ENCODE measurements at regions not wholly inside any gene's neighbourhood (a gene's known extent, or its start where the extent isn't known, plus 50 kb on each side); places are given as distances from the start of the nearest gene placed in this dataset.

DNA sequence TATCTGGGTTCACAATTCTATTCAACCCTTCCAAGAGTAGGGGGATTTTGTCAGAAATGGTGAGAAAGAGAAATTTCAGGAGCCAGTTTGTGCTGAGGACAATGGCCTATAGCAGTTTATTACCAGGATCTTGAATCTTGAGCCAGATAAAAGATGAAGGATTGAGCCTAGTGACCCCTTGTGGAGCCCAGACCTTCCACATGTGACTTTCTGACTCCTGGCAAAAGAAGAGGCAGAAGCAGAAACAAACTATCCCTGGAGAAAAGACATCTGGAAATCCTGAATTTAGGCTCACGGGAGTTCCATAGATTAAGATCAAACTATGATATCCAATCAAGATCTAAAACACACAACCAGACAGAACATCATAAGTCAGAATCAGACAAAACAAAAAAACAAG lies 60.9 kb upstream of the CHRM2 start:
- no peak overlapping the region for H3K4me2 ChIP-seq (ENCODE audit: unreplicated experiment)
- H3K4me3 ChIP-seq, result no peak overlapping the region
- H3K27ac ChIP-seq, result no peak overlapping the region
- H3K36me3 ChIP-seq (ENCODE audit: low read depth), result no peaks in the 10 kb centered on the region
- H3K79me2 ChIP-seq (ENCODE audit: insufficient read depth), result no peaks in the 10 kb centered on the region
- 0 to 6% methylated on average over 1 of the region's 1 CpG for WGBS, 2 experiments (ENCODE audit: low coverage in 1 of 2, low lambda C conversion rate in 2 of 2, missing lambda C conversion rate in 2 of 2)
- H3K27me3 ChIP-seq (replicated peaks; ENCODE audit: insufficient read depth), result no peaks in the 10 kb centered on the region
- no peaks in the 10 kb centered on the region for H3K4me1 ChIP-seq (ENCODE audit: insufficient read depth)
- no peaks in the 10 kb centered on the region for H4K20me1 ChIP-seq (ENCODE audit: insufficient read depth)
- H2AFZ ChIP-seq, result no peak overlapping the region
- H3F3A ChIP-seq (ENCODE audit: insufficient read depth), result no peaks in the 10 kb centered on the region
- H3K9ac ChIP-seq, result no peak overlapping the region
- H3K9me2 ChIP-seq (ENCODE audit: insufficient read depth), result no peaks in the 10 kb centered on the region
- TF ChIP-seq EZH2 (IDR thresholded peaks at IDR 0.05; ENCODE audit: insufficient read depth, poor library complexity, severe bottlenecking) (no peak), EZH2phosphoT487 (IDR thresholded peaks at IDR 0.05; ENCODE audit: insufficient read depth, low read depth) (no peak)
- no peaks in the 10 kb centered on the region for H3K9me3 ChIP-seq (ENCODE audit: low read depth)
- DNase-seq, result no peak
- in situ Hi-C loops (cut with MboI), result no loop called here

DNA sequence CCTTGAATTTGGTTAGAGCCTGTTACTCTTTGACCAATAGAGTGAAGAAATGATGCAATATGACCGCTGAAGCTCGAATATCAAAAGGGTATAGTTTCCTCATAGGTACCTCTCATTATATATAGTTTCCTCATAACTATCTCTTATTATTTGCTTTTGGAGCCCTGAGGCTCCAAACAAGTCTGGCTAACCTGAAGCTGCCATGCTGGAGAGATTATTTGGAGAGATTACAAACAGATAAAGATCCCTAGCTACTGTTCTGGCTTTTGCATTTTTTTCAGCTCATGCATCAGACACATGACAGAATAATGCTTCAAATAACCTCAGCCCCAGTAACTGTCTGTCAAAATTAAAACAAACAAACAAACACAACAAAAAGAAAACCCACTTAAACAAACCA lies 65.4 kb upstream of the CHRM2 start:
- H3K27me3 ChIP-seq (replicated peaks; ENCODE audit: insufficient read depth), result no peaks in the 10 kb centered on the region
- H3F3A ChIP-seq (ENCODE audit: insufficient read depth), result no peaks in the 10 kb centered on the region
- H2AFZ ChIP-seq, result no peak overlapping the region
- H4K20me1 ChIP-seq (ENCODE audit: insufficient read depth), result no peaks in the 10 kb centered on the region
- H3K4me1 ChIP-seq (ENCODE audit: insufficient read depth), result no peaks in the 10 kb centered on the region
- in situ Hi-C loops (cut with MboI), result no loop called here
- 35 to 37% methylated on average over 2 of the region's 2 CpGs for WGBS, 2 experiments (ENCODE audit: low coverage in 1 of 2, low lambda C conversion rate in 2 of 2, missing lambda C conversion rate in 2 of 2)
- no peak overlapping the region for H3K27ac ChIP-seq
- no peaks in the 10 kb centered on the region for H3K9me3 ChIP-seq (ENCODE audit: low read depth)
- DNase-seq, result no peak
- no peak overlapping the region for H3K4me2 ChIP-seq (ENCODE audit: unreplicated experiment)
- no peak overlapping the region for H3K9ac ChIP-seq
- H3K4me3 ChIP-seq, result no peak overlapping the region
- no peaks in the 10 kb centered on the region for H3K36me3 ChIP-seq (ENCODE audit: low read depth)
- H3K9me2 ChIP-seq (ENCODE audit: insufficient read depth), result no peaks in the 10 kb centered on the region
- no peaks in the 10 kb centered on the region for H3K79me2 ChIP-seq (ENCODE audit: insufficient read depth)
- TF ChIP-seq EZH2 (IDR thresholded peaks at IDR 0.05; ENCODE audit: insufficient read depth, poor library complexity, severe bottlenecking) (no peak), EZH2phosphoT487 (IDR thresholded peaks at IDR 0.05; ENCODE audit: insufficient read depth, low read depth) (no peak)

DNA sequence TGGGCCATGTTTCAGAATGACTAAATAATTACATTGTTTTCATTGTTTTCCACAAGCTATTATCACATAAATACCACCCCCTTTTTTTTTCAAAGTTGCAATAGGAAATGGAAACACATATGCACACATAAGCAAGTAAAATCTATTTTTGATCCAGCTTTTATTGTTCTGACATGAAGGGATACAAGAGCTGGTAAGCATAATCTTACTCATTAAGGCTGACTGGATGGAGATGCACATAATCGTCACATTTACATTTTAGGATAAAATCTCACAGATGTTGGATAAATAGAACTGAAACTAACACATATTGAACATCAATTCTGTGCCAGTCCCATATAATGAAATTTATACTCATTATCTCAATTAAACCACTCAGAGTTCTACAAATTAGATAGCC lies 84.5 kb upstream of the CHRM2 start:
- no peaks in the 10 kb centered on the region for H3K9me2 ChIP-seq (ENCODE audit: insufficient read depth)
- H3K27ac ChIP-seq, result no peak overlapping the region
- H3K27me3 ChIP-seq (replicated peaks; ENCODE audit: insufficient read depth), result no peaks in the 10 kb centered on the region
- H3K9me3 ChIP-seq (ENCODE audit: low read depth), result no peaks in the 10 kb centered on the region
- no peak overlapping the region for H3K4me2 ChIP-seq (ENCODE audit: unreplicated experiment)
- H3K9ac ChIP-seq, result no peak overlapping the region
- WGBS, 2 experiments (ENCODE audit: low coverage in 1 of 2, low lambda C conversion rate in 2 of 2, missing lambda C conversion rate in 2 of 2), result 0% methylated on average over 1 of the region's 1 CpG
- no peaks in the 10 kb centered on the region for H3K79me2 ChIP-seq (ENCODE audit: insufficient read depth)
- TF ChIP-seq EZH2phosphoT487 (IDR thresholded peaks at IDR 0.05; ENCODE audit: insufficient read depth, low read depth) (no peak), EZH2 (IDR thresholded peaks at IDR 0.05; ENCODE audit: insufficient read depth, poor library complexity, severe bottlenecking) (no peak)
- H3K4me1 ChIP-seq (ENCODE audit: insufficient read depth), result no peaks in the 10 kb centered on the region
- H3K36me3 ChIP-seq (ENCODE audit: low read depth), result no peaks in the 10 kb centered on the region
- H4K20me1 ChIP-seq (ENCODE audit: insufficient read depth), result no peaks in the 10 kb centered on the region
- no peak overlapping the region for H2AFZ ChIP-seq
- no peak for DNase-seq
- in situ Hi-C loops (cut with MboI), result no loop called here
- no peaks in the 10 kb centered on the region for H3F3A ChIP-seq (ENCODE audit: insufficient read depth)
- no peak overlapping the region for H3K4me3 ChIP-seq

DNA sequence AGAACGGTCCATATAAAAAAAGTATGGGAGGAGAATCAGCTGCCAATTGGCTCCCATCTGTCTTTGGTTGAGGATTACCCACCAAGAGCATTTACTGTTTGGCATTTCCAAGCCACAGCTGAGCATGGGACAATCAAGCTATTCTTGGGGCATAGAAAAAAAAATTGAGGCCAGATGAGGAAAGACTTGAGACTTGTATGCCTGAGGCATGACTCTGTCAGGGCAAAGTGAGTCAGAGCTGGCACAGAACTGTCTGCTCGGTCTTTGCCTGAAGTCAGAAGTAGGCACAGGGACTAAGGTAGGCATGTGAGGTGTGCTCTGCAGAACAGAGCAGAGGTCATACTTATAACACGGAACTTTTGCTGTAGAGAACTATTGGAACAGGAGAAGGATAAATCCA lies 126.5 kb upstream of the CHRM2 start:
- Histone ChIP-seq H3K4me2 (ENCODE audit: unreplicated experiment) (no peak overlapping the region), H3K4me3 (no peak overlapping the region), H3F3A (ENCODE audit: insufficient read depth) (no peaks in the 10 kb centered on the region), H3K4me1 (ENCODE audit: insufficient read depth) (no peaks in the 10 kb centered on the region), H3K27me3 (replicated peaks; ENCODE audit: insufficient read depth) (peaks cover 8% of the 10 kb centered on the region; the same call in 1 of the 2 replicates), H3K9me3 (ENCODE audit: low read depth) (no peaks in the 10 kb centered on the region), H4K20me1 (ENCODE audit: insufficient read depth) (no peaks in the 10 kb centered on the region), H3K79me2 (ENCODE audit: insufficient read depth) (no peaks in the 10 kb centered on the region), H3K9ac (no peak overlapping the region), H3K36me3 (ENCODE audit: low read depth) (no peaks in the 10 kb centered on the region), H3K27ac (no peak overlapping the region), H3K9me2 (ENCODE audit: insufficient read depth) (no peaks in the 10 kb centered on the region), H2AFZ (no peak overlapping the region)
- in situ Hi-C loops (cut with MboI), result no loop called here
- peak; percentile 57 for DNase-seq
- 18 to 25% methylated on average over 3 of the region's 3 CpGs for WGBS, 2 experiments (ENCODE audit: low coverage in 1 of 2, low lambda C conversion rate in 2 of 2, missing lambda C conversion rate in 2 of 2)
- TF ChIP-seq EZH2phosphoT487 (IDR thresholded peaks at IDR 0.05; ENCODE audit: insufficient read depth, low read depth) (no peak), EZH2 (IDR thresholded peaks at IDR 0.05; ENCODE audit: insufficient read depth, poor library complexity, severe bottlenecking) (no peak)

DNA sequence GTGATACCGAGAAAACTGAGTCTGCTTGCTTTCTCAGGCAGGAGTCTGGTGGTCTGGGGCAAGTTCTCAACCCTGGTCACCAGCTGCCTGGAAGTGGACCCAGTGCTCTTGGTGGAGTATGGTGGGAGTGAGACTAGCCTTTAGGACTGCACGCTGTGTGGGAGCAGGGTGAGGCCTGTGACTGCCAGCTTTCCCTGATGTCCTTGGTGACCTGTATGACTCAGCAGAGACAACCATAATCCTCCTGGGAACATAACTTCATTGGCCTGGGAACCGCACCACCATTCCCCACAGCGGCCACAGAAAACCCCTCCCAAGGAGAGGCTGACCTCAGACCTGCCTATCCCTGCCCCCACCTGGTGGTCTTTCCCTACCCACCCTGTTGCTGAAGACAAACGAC lies 139.5 kb upstream of the CHRM2 start:
- DNase-seq, result no peak
- Histone ChIP-seq H4K20me1 (ENCODE audit: insufficient read depth) (no peaks in the 10 kb centered on the region), H3K4me1 (ENCODE audit: insufficient read depth) (no peaks in the 10 kb centered on the region), H3K27me3 (replicated peaks; ENCODE audit: insufficient read depth) (no peaks in the 10 kb centered on the region), H3K79me2 (ENCODE audit: insufficient read depth) (no peaks in the 10 kb centered on the region), H2AFZ (no peak overlapping the region), H3K27ac (no peak overlapping the region), H3K36me3 (ENCODE audit: low read depth) (no peaks in the 10 kb centered on the region), H3K9me2 (ENCODE audit: insufficient read depth) (no peaks in the 10 kb centered on the region), H3K9me3 (ENCODE audit: low read depth) (no peaks in the 10 kb centered on the region), H3F3A (ENCODE audit: insufficient read depth) (no peaks in the 10 kb centered on the region), H3K9ac (no peak overlapping the region), H3K4me2 (ENCODE audit: unreplicated experiment) (no peak overlapping the region), H3K4me3 (no peak overlapping the region)
- TF ChIP-seq EZH2phosphoT487 (IDR thresholded peaks at IDR 0.05; ENCODE audit: insufficient read depth, low read depth), result no peak
- in situ Hi-C loops (cut with MboI), result no loop called here
- WGBS, 2 experiments (ENCODE audit: low coverage in 1 of 2, low lambda C conversion rate in 2 of 2, missing lambda C conversion rate in 2 of 2), result 27 to 38% methylated on average over 5 of the region's 5 CpGs

Data from GM23248 (cell line).